ENCODE measurements at regions not wholly inside any gene's neighbourhood (a gene's known extent, or its start where the extent isn't known, plus 50 kb on each side); places are given as distances from the start of the nearest gene placed in this dataset.

DNA sequence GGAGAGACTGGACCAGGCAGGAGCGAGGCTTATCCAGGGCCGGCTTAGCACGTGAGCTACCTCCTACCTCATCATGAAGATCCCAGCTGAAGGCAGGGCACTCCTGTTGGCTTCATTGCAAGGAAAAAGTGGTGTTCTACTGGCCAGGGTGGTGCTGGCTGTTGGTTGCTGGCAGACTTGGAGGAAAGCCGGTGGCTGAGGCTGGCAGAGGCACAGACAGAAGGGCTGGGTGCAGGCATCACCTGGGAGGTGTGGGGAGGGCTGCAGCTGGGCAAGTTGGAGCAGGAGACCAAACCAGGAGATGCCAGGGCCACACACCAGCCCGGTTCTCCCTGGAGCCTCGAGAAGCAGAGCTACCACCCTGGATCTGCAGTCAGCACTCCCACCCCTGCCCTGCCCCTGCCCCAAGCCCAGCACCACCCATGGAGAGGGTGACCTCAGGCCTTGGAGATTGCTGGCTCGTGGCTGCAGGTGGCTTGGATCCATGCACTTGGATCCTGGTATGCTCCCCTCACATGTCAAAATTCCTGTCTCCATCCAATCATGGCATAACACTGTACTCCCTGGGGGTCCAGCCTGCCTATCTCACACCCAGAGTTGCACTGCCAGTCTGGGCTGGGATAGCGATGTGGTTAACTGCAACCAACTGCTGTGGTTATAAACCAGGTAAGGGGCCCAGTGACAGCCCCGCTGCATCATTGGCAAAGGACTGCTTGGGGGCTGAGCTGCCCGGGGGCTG, 49.7 kb downstream of the GLI2 start:
- no peak for ATAC-seq (replicated peaks; ENCODE audit: extremely low read depth, poor library complexity, severe bottlenecking)
- Mint-ChIP-seq H3K4me1 (no peaks in the 10 kb centered on the region), H3K36me3 (ENCODE audit: insufficient read depth) (no peaks in the 10 kb centered on the region), H3K27ac (ENCODE audit: low read depth) (no peak overlapping the region), H3K9me3 (no peaks in the 10 kb centered on the region), H3K4me3 (no peak overlapping the region), H3K27me3 (peaks cover 12% of the 10 kb centered on the region)
- DNase-seq (ENCODE audit: low spot score in 2 of 2) = no peak

DNA sequence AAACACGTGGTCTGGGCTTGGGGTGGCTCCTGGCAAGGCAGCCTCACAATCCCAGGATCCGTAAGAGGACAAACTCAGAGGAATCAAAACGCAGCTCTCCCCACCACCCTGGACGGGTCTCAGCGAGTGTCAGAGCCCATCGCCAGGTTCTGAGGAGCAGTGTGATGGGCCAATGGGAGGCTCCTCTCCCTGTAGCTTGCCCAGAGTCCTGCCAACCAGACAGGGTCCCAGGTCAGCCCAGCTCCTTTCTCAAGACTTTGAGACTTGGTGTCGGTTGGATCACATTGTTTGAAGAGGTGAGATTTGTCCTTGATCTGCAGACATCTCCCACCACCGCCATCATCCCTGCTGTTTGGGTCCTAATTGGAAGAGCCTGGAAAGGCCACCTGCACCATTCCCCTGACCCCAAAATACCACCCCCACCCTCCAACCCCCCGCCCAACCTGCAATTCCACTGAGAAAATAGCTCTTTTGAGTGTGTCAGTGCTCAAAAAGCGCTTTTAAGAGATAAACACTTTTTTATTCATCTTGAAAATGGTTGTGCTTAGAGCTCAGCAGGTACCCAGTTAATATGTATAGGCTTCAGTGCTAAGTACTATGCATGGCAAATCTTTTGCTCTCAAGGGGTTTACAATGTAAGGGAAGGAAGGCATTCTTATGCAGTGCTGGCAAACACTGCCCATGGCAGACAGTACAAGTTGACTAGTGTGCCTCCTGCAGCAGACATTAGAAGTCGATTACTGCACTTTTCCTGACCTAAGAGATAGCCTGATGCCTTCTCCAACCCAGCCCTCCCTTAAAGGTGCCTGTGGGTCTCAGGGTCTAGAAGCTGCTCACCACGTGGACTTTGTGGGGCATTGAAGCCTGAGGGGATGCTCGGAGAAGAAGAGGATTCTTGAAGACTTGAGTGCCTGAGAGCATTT, 50.6 kb downstream of the GLI2 start:
- DNase-seq (ENCODE audit: low spot score in 2 of 2) (no peak), ATAC-seq (replicated peaks; ENCODE audit: extremely low read depth, poor library complexity, severe bottlenecking) (no peak)
- Mint-ChIP-seq H3K27ac (ENCODE audit: low read depth) (no peak overlapping the region), H3K36me3 (ENCODE audit: insufficient read depth) (no peaks in the 10 kb centered on the region), H3K9me3 (no peaks in the 10 kb centered on the region), H3K27me3 (peaks cover 19% of the 10 kb centered on the region), H3K4me3 (no peak overlapping the region), H3K4me1 (no peaks in the 10 kb centered on the region)

DNA sequence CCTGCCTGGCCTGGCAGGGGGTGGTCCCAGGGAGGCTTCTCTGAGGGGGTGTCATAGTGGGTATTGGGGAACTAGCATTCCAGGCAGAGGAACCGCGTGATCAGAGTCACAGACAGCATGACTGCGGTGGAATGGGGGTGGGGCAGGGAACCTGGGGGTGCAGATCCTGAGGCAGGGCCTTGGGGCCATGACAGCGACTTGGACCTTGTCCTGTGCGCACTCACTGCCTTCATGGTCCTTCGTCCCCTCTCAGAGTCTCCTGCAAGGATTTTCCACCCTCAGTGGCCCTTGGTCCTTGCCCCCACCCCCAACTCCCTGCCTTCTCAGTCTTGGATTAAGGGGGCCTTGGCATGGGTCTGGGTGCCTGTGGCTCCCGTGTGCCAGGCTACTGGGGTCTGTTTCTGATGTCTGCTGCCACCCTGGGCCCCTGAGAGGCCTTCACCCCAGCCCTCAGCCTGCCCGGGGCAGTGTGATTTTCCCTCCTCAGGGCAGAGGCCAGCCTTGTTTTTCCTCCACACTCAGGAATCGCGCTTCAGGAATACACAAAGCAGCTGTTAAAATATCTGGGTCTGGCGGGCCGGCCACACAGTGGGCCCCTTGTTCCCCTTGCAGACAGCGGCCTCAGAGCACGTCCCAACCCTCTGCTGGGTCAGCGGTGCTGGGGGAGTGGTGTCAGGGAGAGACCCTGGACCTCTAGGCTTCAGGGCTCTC, 51.6 kb downstream of the GLI2 start:
- ATAC-seq (replicated peaks; ENCODE audit: extremely low read depth, poor library complexity, severe bottlenecking) (no peak), DNase-seq (ENCODE audit: low spot score in 2 of 2) (no peak)
- H3K27ac Mint-ChIP-seq (ENCODE audit: low read depth) = no peak overlapping the region
- H3K27me3 Mint-ChIP-seq = peaks cover 19% of the 10 kb centered on the region
- H3K36me3 Mint-ChIP-seq (ENCODE audit: insufficient read depth) = peaks cover 2% of the 10 kb centered on the region
- no peaks in the 10 kb centered on the region for H3K9me3 Mint-ChIP-seq
- no peak overlapping the region for H3K4me3 Mint-ChIP-seq
- H3K4me1 Mint-ChIP-seq = no peaks in the 10 kb centered on the region

DNA sequence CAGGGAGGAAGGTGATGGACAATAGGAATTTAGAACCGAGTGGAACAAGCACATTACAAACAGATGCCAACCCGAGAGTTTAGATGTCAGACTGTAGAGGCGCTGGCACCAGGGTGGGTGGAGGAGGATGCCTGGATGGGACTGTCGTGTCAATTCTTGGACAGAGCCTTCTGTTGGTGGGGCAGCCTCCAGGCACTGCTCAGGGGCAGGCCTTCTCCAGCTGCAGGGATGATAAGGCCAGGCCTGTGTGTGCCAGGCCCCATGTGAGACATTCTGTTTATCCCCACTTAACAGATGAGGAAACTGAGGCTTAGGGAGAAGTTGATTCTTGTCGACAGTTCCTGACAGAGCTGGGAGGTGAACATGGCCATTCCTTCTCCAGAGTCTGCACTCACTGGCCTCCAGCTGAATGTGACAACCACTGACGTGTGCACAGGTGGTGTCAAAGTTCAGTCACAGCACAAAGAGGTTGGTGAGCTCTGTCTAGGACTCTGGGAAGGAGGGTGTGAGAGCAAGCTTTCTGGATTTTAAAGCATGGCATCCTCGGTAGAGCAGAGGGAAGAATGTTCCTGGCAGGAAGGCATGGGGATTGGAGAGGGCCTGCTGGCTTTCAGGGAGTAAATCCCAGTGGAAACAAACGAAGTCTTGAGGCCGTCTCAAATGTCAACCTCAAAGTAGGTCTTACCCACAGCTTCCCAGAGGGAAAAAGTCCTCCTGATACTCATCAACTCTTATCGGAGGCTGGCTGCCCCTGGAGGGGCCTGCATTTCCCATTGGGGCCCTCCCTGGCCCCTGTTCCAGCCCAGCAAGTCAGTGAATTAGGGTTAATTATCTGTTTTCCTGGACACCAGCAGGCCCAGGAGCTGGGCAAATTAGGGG, 52.4 kb downstream of the GLI2 start:
- Mint-ChIP-seq H3K27me3 (peaks cover 19% of the 10 kb centered on the region), H3K4me1 (no peaks in the 10 kb centered on the region), H3K9me3 (no peaks in the 10 kb centered on the region), H3K4me3 (no peak overlapping the region), H3K27ac (ENCODE audit: low read depth) (no peak overlapping the region), H3K36me3 (ENCODE audit: insufficient read depth) (peaks cover 2% of the 10 kb centered on the region)
- ATAC-seq (replicated peaks; ENCODE audit: extremely low read depth, poor library complexity, severe bottlenecking) (no peak), DNase-seq (ENCODE audit: low spot score in 2 of 2) (no peak)

DNA sequence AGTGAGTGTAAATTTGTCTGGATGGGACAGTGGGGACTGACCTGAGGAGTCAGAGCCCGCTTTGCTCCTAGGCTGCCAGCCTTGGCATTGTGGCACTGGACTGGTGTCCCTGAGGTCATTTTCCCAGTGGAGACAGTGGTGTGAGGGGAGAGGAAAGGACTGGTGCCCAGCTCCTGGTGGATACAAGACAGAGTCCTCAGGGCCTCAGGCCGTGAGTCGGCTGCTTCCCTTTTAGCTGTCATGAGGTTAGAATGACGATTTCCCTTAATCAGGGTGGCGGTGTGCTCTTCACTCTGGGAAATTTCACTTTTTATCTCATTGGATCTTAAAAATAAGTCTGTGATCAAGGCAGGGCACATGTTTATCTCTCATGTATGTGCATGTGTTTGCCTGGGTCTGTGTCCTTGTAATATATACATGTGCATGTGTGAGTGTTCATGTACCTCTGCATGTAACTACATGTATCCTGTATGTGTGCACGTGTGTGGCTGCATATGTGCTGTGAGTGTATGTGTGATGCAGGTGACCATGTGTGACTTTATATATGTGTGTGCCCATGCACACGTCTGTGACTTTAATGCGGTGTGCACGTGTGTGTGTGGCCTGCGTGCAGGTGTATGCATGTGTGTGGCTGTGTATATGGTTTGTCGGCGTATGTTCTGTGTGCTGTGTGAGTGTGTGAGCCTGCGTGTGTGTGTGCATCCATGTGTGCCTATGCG, 55.7 kb downstream of the GLI2 start:
- Mint-ChIP-seq H3K4me3 (no peak overlapping the region), H3K9me3 (no peaks in the 10 kb centered on the region), H3K4me1 (no peaks in the 10 kb centered on the region), H3K27ac (ENCODE audit: low read depth) (no peak overlapping the region), H3K36me3 (ENCODE audit: insufficient read depth) (peaks cover 2% of the 10 kb centered on the region), H3K27me3 (peaks cover 33% of the 10 kb centered on the region)
- DNase-seq (ENCODE audit: low spot score in 2 of 2) (no peak), ATAC-seq (replicated peaks; ENCODE audit: extremely low read depth, poor library complexity, severe bottlenecking) (no peak)

DNA sequence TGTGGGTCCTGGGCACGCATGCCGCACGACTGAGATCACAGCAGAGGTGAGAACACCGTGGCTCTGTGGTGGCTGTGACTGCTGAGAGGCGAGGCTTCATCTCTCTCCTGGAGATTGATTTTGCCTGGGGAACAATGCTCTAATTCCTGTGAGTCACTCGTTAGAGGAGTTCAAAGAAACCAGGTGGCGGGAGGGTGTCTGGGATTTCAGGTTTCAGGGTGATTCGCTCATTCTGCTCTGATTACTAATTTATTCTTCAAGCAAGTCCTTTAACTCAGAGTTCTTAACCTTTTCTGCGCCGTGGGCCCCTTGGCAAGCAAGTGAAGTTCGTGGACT, 56.3 kb downstream of the GLI2 start:
- Mint-ChIP-seq H3K27ac (ENCODE audit: low read depth) (no peak overlapping the region), H3K4me1 (no peaks in the 10 kb centered on the region)
- no peak for ATAC-seq (replicated peaks; ENCODE audit: extremely low read depth, poor library complexity, severe bottlenecking)

DNA sequence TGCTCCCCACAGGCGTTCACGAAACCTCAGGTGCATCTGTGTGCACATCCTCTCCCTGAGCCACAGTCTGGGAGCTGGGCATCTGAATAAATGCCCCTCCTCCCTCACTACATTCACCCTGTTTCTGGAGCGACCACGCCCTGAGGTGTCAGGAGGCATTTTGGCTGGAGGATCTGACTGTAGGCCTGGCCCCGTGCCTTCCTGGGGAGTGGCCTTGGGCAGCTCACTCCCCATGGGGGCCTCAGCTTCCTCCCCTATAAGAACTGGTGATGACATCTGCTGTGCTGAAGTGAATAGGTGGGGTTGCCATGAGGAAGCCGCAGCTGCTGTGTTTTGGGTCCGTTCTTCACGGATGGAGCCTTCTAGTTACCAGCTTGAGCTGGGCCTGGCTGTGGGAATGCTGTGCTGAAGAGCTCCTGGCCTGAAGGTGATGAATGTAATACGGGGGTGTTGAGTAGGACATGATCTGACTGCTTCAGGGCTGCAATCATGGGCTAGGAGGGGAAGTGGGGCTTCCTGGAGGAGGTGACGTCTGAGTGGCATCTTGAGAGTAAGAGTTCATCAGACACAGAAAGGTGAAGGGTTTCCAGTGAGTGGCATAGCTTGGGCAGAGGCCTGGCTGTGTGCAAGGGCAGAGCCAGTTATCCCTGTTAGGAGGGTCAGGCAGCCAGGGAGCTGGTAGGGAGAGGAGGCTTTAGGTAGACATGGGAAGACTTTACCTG, 58.2 kb downstream of the GLI2 start:
- no peak for ATAC-seq (replicated peaks; ENCODE audit: extremely low read depth, poor library complexity, severe bottlenecking)
- H3K9me3 Mint-ChIP-seq = no peaks in the 10 kb centered on the region
- H3K27ac Mint-ChIP-seq (ENCODE audit: low read depth) = no peak overlapping the region
- DNase-seq (ENCODE audit: low spot score in 2 of 2) = no peak
- peaks cover 2% of the 10 kb centered on the region for H3K36me3 Mint-ChIP-seq (ENCODE audit: insufficient read depth)
- H3K4me1 Mint-ChIP-seq = no peaks in the 10 kb centered on the region
- no peak overlapping the region for H3K4me3 Mint-ChIP-seq
- H3K27me3 Mint-ChIP-seq = peaks cover 33% of the 10 kb centered on the region

More for the DNA sequence above, 56.3 kb downstream of the GLI2 start:
- Mint-ChIP-seq H3K27me3 (peaks cover 33% of the 10 kb centered on the region), H3K9me3 (no peaks in the 10 kb centered on the region), H3K4me3 (no peak overlapping the region), H3K36me3 (ENCODE audit: insufficient read depth) (peaks cover 2% of the 10 kb centered on the region)
- DNase-seq (ENCODE audit: low spot score in 2 of 2) = no peak

DNA sequence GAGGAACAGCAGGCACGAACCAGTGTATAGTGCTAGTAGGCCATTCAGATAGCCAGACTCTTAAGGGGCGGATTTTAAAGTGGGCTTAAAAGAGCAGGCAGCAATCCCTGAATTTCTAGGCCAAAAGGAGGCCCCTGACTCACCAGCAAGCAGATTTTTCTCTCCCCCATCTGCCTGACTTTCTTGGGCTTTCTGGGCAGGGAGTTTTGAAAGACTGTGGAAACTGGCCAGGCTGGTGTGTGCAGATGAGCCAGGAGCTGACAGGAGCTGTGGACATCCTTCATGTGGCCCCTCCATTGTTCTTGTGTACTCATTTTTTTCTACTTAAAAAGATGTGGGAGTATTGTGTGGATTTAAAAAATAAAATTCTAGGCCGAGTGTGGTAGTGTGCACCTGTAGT, 59.0 kb downstream of the GLI2 start:
- Mint-ChIP-seq H3K27me3 (peaks cover 33% of the 10 kb centered on the region), H3K4me1 (no peaks in the 10 kb centered on the region), H3K4me3 (no peak overlapping the region), H3K9me3 (no peaks in the 10 kb centered on the region), H3K36me3 (ENCODE audit: insufficient read depth) (peaks cover 2% of the 10 kb centered on the region), H3K27ac (ENCODE audit: low read depth) (no peak overlapping the region)
- ATAC-seq (replicated peaks; ENCODE audit: extremely low read depth, poor library complexity, severe bottlenecking) (no peak), DNase-seq (ENCODE audit: low spot score in 2 of 2) (no peak)

DNA sequence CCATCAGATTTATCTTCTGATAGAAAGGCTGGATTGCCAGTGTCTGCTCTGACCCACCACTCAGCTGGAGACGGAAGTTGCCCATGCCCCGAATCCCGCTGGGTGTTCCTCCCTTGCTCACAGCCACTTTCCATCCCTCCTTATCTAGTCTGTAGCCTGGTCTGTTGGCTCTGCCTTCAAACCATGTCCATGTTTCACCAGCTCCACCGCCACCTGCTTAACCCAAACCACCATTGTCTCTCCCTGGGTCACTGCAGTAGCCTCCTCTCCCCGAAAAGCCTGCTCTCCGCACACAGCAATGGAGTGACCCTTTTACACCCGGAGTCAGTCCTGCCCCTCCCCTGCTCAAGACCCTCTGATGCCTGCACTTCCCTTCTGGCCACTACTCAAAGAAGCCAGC, 60.4 kb downstream of the GLI2 start:
- ATAC-seq (replicated peaks; ENCODE audit: extremely low read depth, poor library complexity, severe bottlenecking) (no peak), DNase-seq (ENCODE audit: low spot score in 2 of 2) (no peak)
- Mint-ChIP-seq H3K27me3 (peaks cover 25% of the 10 kb centered on the region), H3K4me3 (no peak overlapping the region), H3K27ac (ENCODE audit: low read depth) (no peak overlapping the region), H3K9me3 (no peaks in the 10 kb centered on the region), H3K36me3 (ENCODE audit: insufficient read depth) (peaks cover 2% of the 10 kb centered on the region), H3K4me1 (no peaks in the 10 kb centered on the region)

DNA sequence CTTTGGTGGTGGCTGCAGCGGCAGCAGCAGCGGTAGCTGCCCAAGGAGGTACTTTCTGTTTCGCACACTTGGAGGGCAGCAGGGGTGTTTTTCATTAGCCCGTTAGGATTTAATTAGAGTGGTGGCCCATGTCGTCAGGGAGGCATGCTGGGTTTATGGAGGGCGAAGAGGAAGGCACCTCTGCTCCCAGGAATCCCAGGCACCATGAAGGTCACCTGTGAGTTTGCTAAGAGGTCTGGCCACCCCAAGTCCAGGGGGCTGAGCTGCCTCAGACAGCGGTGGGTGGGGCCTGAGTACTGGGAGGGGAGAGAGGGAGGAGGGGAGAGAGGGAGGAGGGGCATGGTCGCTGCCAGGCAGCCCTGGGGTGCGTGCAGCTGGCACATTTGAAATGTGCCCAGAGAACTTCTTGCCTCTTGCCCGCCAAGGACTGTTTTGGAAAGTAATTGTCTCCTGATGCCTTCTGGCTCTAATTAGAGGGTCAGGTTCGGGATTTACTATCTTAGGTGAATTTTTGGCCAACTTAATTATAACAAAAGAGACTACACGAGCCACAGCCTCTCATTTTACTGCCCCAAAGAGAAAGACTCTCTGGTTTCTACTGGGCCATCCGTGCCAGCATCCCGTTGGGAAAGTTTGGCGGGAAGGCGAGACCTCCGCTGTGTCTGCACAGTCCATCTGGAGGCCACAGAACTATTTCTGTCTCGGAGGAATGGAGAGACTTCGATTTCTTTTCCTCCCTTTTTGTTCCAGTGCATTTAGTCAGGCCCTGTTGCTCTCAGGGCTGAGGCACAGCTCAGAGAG, 62.0 kb downstream of the GLI2 start:
- DNase-seq (ENCODE audit: low spot score in 2 of 2) (no peak), ATAC-seq (replicated peaks; ENCODE audit: extremely low read depth, poor library complexity, severe bottlenecking) (no peak)
- H3K4me3 Mint-ChIP-seq = no peak overlapping the region
- H3K27ac Mint-ChIP-seq (ENCODE audit: low read depth) = no peak overlapping the region
- no peaks in the 10 kb centered on the region for H3K4me1 Mint-ChIP-seq
- H3K27me3 Mint-ChIP-seq = peaks cover 34% of the 10 kb centered on the region
- H3K9me3 Mint-ChIP-seq = no peaks in the 10 kb centered on the region
- H3K36me3 Mint-ChIP-seq (ENCODE audit: insufficient read depth) = no peaks in the 10 kb centered on the region

Data from central memory CD8-positive, alpha-beta T cell (primary cell).